ENCODE measurements at regions not wholly inside any gene's neighbourhood (a gene's known extent, or its start where the extent isn't known, plus 50 kb on each side); places are given as distances from the start of the nearest gene placed in this dataset.

- Mint-ChIP-seq H3K4me3 (no peak overlapping the region), H3K36me3 (no peaks in the 10 kb centered on the region), H3K9me3 (peaks cover 5 to 51% (median 32%) of the 10 kb centered on the region in 6 donors), H3K27me3 (ENCODE audit: low read depth in 3 of 3) (no peaks in the 10 kb centered on the region), H3K27ac (no peak overlapping the region), H3K4me1 (no peaks in the 10 kb centered on the region)
- no peak for DNase-seq
Measured at GRCh38 chr5:165525271-165525670, 2019.9 kb downstream of the MAT2B start.

DNA sequence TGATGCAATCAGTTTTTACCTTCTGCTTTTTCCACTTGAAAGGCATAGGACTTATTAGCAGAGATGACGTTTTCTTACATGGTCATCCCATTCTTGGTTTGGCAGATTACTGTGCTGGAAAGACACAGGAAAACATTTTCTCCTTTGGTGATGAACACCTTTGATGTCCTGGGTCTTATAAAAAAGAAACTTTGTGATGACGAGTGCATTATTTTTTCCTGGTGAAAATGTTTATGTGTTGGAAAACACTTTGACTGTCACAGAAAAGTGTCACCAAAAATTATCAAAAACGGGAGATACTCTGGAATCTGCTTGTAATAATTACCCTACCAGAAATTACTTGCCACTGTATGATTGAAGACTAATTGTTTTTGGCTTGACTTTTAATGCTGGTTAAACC is 2020.9 kb downstream of the MAT2B start:
- H3K27me3 Mint-ChIP-seq (ENCODE audit: low read depth in 3 of 3): no peaks in the 10 kb centered on the region
- H3K27ac Mint-ChIP-seq: no peak overlapping the region
- no peaks in the 10 kb centered on the region for H3K4me1 Mint-ChIP-seq
- no peak for DNase-seq
- no peaks in the 10 kb centered on the region for H3K36me3 Mint-ChIP-seq
- no peak overlapping the region for H3K4me3 Mint-ChIP-seq
- H3K9me3 Mint-ChIP-seq: peaks cover 5 to 52% (median 29%) of the 10 kb centered on the region in 6 donors

- DNase-seq: no peak
- Mint-ChIP-seq H3K27ac (no peak overlapping the region), H3K4me1 (no peaks in the 10 kb centered on the region), H3K27me3 (ENCODE audit: low read depth in 3 of 3) (no peaks in the 10 kb centered on the region), H3K4me3 (no peak overlapping the region), H3K36me3 (no peaks in the 10 kb centered on the region), H3K9me3 (peaks cover 5 to 64% (median 33%) of the 10 kb centered on the region in 6 donors)
Measured at GRCh38 chr5:165527577-165527976, 2022.2 kb downstream of the MAT2B start.

DNA sequence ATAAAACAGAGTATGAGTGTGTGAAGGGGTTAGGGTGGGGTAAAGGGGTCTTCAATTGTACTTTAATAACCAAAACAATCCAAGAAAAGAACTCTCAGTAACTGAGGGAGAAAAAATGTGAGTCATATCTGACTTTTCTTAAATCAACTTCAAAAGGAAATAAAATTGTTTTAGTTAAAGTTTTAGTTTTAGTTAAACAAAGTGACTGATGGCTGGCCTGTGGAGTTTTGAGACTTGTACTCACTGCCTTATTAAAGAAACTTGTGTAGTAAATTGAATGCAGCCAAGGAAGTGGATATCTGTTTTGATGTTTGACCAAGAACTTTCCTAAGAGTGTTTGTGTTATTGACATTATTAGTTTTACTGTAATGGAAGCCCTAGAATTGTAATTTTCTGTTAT is 2032.6 kb downstream of the MAT2B start:
- no peak for DNase-seq
- H3K4me3 Mint-ChIP-seq: no peak overlapping the region
- no peaks in the 10 kb centered on the region for H3K27me3 Mint-ChIP-seq (ENCODE audit: low read depth in 3 of 3)
- H3K4me1 Mint-ChIP-seq: no peaks in the 10 kb centered on the region
- H3K27ac Mint-ChIP-seq: no peak overlapping the region
- H3K9me3 Mint-ChIP-seq: peaks cover 3 to 17% (median 8%) of the 10 kb centered on the region in 6 donors
- no peaks in the 10 kb centered on the region for H3K36me3 Mint-ChIP-seq

- H3K9me3 Mint-ChIP-seq: peaks cover 1 to 29% (median 9%) of the 10 kb centered on the region in 6 donors
- no peak overlapping the region for H3K4me3 Mint-ChIP-seq
- H3K36me3 Mint-ChIP-seq: no peaks in the 10 kb centered on the region
- H3K4me1 Mint-ChIP-seq: no peaks in the 10 kb centered on the region
- no peaks in the 10 kb centered on the region for H3K27me3 Mint-ChIP-seq (ENCODE audit: low read depth in 3 of 3)
- no peak overlapping the region for H3K27ac Mint-ChIP-seq
- no peak for DNase-seq
Measured at GRCh38 chr5:165559645-165560044, 2054.2 kb downstream of the MAT2B start.

- H3K36me3 Mint-ChIP-seq: no peaks in the 10 kb centered on the region
- H3K4me3 Mint-ChIP-seq: no peak overlapping the region
- H3K27ac Mint-ChIP-seq: no peak overlapping the region
- DNase-seq: no peak
- no peaks in the 10 kb centered on the region for H3K27me3 Mint-ChIP-seq (ENCODE audit: low read depth in 3 of 3)
- no peaks in the 10 kb centered on the region for H3K4me1 Mint-ChIP-seq
- H3K9me3 Mint-ChIP-seq: peaks cover 0 to 33% (median 7%) of the 10 kb centered on the region in 6 donors
Measured at GRCh38 chr5:165560648-165561047, 2055.2 kb downstream of the MAT2B start.

DNA sequence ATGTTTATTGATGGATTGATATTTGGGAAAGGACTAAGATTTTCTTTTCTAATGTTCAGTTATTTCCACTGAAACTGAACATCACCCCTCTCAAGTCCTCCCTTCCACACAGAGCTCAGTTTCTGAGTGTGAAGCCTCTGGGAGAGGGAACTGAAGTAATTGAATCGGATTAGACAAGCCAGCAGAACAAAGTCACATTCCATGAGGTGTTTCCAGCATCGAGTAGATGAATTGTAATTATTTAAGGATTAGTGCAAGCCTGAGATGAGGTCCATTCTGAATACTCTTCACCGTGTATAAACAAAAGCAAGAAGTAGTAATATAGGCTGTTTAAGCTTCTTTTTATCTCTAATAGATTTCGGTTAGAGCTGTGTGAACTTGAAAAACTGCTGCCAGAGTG is 2060.5 kb downstream of the MAT2B start:
- peaks cover 0 to 3% (median 0%) of the 10 kb centered on the region in 3 donors for H3K27me3 Mint-ChIP-seq (ENCODE audit: low read depth in 3 of 3)
- DNase-seq: no peak
- H3K4me1 Mint-ChIP-seq: no peaks in the 10 kb centered on the region
- H3K36me3 Mint-ChIP-seq: peaks cover 0 to 1% (median 0%) of the 10 kb centered on the region in 3 donors
- no peak overlapping the region for H3K27ac Mint-ChIP-seq
- peaks cover 1 to 47% (median 13%) of the 10 kb centered on the region in 6 donors for H3K9me3 Mint-ChIP-seq
- no peak overlapping the region for H3K4me3 Mint-ChIP-seq

- Mint-ChIP-seq H3K9me3 (peaks cover 6 to 62% (median 24%) of the 10 kb centered on the region in 6 donors), H3K27ac (no peak overlapping the region), H3K36me3 (peaks cover 0 to 4% (median 0%) of the 10 kb centered on the region in 3 donors), H3K4me1 (no peaks in the 10 kb centered on the region), H3K27me3 (ENCODE audit: low read depth in 3 of 3) (peaks cover 0 to 3% (median 0%) of the 10 kb centered on the region in 3 donors), H3K4me3 (no peak overlapping the region)
- DNase-seq: no peak
Measured at GRCh38 chr5:165569551-165569950, 2064.1 kb downstream of the MAT2B start.

DNA sequence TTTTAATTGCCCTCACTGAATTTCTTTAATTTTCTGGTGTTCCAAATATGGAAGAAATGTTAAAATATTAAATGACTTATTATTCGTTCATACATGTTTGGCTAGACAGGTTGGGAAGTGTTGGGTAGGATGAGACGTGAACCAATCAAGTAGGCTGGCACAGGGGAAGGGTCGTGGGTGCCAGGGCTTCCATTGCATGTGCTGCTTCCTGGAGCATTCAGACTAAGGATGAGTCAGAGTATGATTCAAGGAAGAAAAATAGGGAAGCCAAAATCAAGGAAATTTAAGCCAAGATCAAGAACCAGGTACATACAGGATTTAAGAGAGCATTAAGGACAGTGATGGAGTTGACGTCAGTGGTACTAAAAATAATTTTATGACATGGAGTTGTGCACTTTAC is 2068.0 kb downstream of the MAT2B start:
- no peak for DNase-seq

DNA sequence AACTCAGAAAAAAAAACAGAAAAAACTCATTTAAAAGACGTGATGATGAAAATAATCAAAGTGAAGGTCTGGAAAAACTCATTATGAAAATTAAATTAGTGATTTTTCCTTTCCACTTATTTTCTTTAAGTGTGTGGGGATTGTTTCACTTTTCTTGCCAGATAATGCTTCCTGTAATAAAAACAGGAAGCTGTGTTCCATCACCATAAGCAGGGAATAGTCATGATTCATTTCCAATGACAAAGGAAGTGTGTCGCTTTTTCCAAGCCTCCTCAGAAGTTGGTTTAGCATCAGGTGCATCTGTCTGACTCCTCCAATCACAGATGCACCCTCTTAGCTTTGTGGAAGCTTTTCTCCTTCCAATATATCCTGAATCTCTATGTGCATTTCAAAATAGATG is 2068.7 kb downstream of the MAT2B start:
- peaks cover 0 to 4% (median 0%) of the 10 kb centered on the region in 3 donors for H3K36me3 Mint-ChIP-seq
- no peak overlapping the region for H3K4me3 Mint-ChIP-seq
- H3K27me3 Mint-ChIP-seq (ENCODE audit: low read depth in 3 of 3): peaks cover 0 to 2% (median 0%) of the 10 kb centered on the region in 3 donors
- H3K9me3 Mint-ChIP-seq: peaks cover 7 to 62% (median 28%) of the 10 kb centered on the region in 6 donors
- no peak overlapping the region for H3K27ac Mint-ChIP-seq
- DNase-seq: no peak
- H3K4me1 Mint-ChIP-seq: no peaks in the 10 kb centered on the region

More for the DNA sequence above, 2068.0 kb downstream of the MAT2B start:
- no peak overlapping the region for H3K4me3 Mint-ChIP-seq
- peaks cover 0 to 2% (median 0%) of the 10 kb centered on the region in 3 donors for H3K27me3 Mint-ChIP-seq (ENCODE audit: low read depth in 3 of 3)
- H3K27ac Mint-ChIP-seq: no peak overlapping the region
- peaks cover 0 to 4% (median 0%) of the 10 kb centered on the region in 3 donors for H3K36me3 Mint-ChIP-seq
- H3K4me1 Mint-ChIP-seq: no peaks in the 10 kb centered on the region
- peaks cover 7 to 61% (median 28%) of the 10 kb centered on the region in 6 donors for H3K9me3 Mint-ChIP-seq

- Mint-ChIP-seq H3K27me3 (ENCODE audit: low read depth in 3 of 3) (peaks cover 0 to 2% (median 0%) of the 10 kb centered on the region in 3 donors), H3K4me1 (no peaks in the 10 kb centered on the region), H3K27ac (no peak overlapping the region), H3K36me3 (no peaks in the 10 kb centered on the region), H3K9me3 (peaks cover 3 to 54% (median 19%) of the 10 kb centered on the region in 6 donors), H3K4me3 (no peak overlapping the region)
- DNase-seq: no peak
Measured at GRCh38 chr5:165576678-165577275, 2071.4 kb downstream of the MAT2B start.

DNA sequence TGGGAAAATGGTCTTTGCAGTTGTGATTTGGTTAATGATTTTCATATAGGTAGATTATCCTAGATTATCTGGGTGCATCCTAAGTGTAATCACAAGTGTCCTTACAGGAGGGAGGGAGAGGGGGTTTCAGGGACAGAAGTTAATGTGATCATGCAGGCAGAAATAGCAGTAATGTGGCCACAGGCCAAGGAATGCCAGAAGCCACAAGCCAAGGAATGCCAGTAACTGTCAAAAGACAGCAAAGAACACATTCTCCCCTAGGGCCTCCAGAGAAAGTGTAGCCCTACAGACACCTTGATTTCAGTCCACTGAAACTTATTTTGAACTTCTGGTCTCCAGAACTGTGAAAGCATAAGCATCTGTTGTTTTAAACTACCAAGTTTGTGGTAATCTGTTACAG is 2074.5 kb downstream of the MAT2B start:
- Mint-ChIP-seq H3K9me3 (peaks cover 1 to 48% (median 14%) of the 10 kb centered on the region in 6 donors), H3K4me3 (no peak overlapping the region), H3K36me3 (no peaks in the 10 kb centered on the region), H3K4me1 (no peaks in the 10 kb centered on the region), H3K27me3 (ENCODE audit: low read depth in 3 of 3) (peaks cover 0 to 2% (median 0%) of the 10 kb centered on the region in 3 donors), H3K27ac (no peak overlapping the region)
- no peak for DNase-seq

GRCh38 chr5:165594693-165595092 is 2089.3 kb downstream of the MAT2B start:
- Mint-ChIP-seq H3K27ac (no peak overlapping the region), H3K9me3 (peaks cover 3 to 52% (median 20%) of the 10 kb centered on the region in 6 donors), H3K36me3 (no peaks in the 10 kb centered on the region), H3K4me1 (no peaks in the 10 kb centered on the region), H3K27me3 (ENCODE audit: low read depth in 3 of 3) (peaks cover 0 to 7% (median 3%) of the 10 kb centered on the region in 3 donors), H3K4me3 (no peak overlapping the region)
- no peak for DNase-seq

- Mint-ChIP-seq H3K9me3 (peaks cover 11 to 58% (median 24%) of the 10 kb centered on the region in 6 donors), H3K4me1 (no peaks in the 10 kb centered on the region), H3K27me3 (ENCODE audit: low read depth in 3 of 3) (peaks cover 0 to 4% (median 4%) of the 10 kb centered on the region in 3 donors), H3K36me3 (no peaks in the 10 kb centered on the region), H3K27ac (no peak overlapping the region), H3K4me3 (no peak overlapping the region)
- DNase-seq: no peak
Measured at GRCh38 chr5:165602529-165602928, 2097.1 kb downstream of the MAT2B start.

- Mint-ChIP-seq H3K4me1 (no peaks in the 10 kb centered on the region), H3K9me3 (peaks cover 9 to 33% (median 16%) of the 10 kb centered on the region in 6 donors), H3K27ac (no peak overlapping the region), H3K36me3 (no peaks in the 10 kb centered on the region), H3K4me3 (no peak overlapping the region), H3K27me3 (ENCODE audit: low read depth in 3 of 3) (peaks cover 0 to 2% (median 0%) of the 10 kb centered on the region in 3 donors)
- DNase-seq: no peak
Measured at GRCh38 chr5:165607026-165607425, 2101.6 kb downstream of the MAT2B start.
